Activated CD4-positive, alpha-beta T cell treated with anti-CD3 and anti-CD28 coated beads for 24 hours (primary cell): ENCODE measurements at regions not wholly inside any gene's neighbourhood (a gene's known extent, or its start where the extent isn't known, plus 50 kb on each side); places are given as distances from the start of the nearest gene placed in this dataset.
"Not testable (repeated sequence)": the region's sequence is repeated elsewhere in the genome, so short reads cannot be mapped to it uniquely, and the experiment has no call there.

Source experiments
- DNase-seq, 2 donors: peaks; one replicate each; pipeline ENCODE4 v3.0.0-alpha.2; 2020; ENCODE audit warnings: low read depth in 2 of 2

DNA sequence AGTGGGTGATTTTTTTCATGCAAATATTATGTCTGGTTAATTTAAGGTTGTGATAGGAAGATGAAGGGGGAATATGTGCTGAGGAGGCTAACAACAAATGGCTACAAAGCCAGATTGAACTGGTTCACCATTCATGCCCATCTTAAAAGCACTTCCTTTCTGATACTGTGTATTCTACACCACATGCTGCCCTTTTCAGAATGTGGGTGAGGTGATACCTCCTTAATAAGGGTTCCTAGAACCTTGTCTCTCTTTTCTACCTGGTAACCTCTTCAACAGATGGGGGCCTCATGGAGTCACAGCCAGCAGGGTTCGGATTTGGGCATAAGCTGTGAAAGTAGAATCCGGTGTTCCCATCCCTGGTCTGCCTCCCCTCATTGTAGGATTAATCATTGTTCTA is 1064.0 kb upstream of the SEMA6A start:
- DNase-seq = no peak

DNA sequence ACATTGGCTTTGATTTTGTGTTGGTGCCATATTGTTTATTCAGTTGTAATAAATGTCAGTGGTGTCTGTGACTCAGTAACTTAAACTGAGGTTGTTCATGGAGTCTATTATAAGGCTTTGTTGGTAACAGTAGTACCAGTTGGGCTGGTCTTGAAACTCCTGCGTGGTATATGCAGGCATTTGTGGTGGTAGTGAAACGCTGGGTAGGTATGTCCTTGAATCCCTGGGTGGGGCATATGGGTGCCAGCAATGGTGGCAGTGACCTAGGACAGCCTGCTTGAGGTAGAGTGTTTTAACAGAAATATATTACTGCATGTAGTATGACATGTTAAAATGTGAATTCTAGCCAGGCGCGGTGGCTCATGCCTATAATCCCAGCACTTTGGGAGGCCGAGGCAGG is 1058.5 kb upstream of the SEMA6A start:
- DNase-seq = no peak

GRCh38 chr5:117624201-117624600 is 1049.6 kb upstream of the SEMA6A start:
- DNase-seq = no peak

- DNase-seq = no peak
Measured at GRCh38 chr5:117623042-117623805, 1048.6 kb upstream of the SEMA6A start.

GRCh38 chr5:117621921-117622320 is 1047.3 kb upstream of the SEMA6A start:
- DNase-seq = no peak

DNA sequence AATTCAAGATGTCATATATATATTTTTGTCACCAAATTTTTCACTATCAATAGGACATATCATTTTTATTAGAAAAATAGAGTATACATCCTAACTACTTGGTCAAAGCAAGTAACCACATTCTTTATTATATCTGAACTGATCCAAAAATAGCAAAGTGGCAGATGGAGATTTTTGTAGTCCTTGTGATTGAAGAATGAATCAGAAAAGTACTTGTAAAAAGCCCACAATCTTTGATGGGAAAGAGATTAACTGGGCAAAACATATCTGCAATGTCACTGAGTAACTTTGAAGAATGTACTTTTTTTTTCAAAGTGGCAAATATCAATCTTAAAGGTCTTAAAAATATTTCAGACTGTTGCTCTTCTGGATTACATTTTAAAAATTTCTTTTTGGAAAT is 1040.6 kb upstream of the SEMA6A start:
- DNase-seq = no peak

- DNase-seq = no peak
Measured at GRCh38 chr5:117614408-117614807, 1039.8 kb upstream of the SEMA6A start.

DNA sequence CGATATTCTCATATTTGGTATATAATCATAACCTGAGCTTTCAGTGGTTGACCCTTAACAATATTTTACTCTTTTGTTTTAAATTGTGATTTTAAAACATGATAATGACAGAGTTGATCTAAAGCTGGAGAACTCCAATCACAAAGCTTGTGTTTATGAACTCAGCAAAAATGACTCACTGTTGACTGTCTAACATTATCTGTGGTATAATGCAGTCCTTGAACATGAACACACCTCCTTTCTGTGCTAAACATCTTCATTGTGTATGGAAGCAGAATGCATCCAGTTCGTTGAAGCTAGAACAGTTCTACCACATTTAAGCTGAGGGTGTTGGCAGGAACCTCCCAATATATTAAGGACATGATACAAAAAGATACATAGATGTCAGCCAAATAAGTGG is 1030.2 kb upstream of the SEMA6A start:
- DNase-seq = no peak

DNA sequence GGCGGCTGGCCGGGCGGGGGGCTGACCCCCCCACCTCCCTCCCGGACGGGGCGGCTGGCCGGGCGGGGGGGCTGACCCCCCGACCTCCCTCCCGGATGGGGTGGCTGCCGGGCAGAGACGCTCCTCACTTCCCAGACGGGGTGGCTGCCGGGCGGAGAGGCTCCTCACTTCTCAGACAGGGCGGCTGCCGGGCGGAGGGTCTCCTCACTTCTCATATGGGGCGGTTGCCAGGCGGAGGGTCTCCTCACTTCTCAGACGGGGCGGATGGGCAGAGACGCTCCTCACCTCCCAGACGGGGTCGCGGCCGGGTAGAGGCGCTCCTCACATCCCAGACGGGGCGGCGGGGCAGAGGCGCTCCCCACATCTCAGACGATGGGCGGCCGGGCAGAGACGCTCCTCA is 1025.2 kb upstream of the SEMA6A start:
- not testable (repeated sequence) for DNase-seq

DNA sequence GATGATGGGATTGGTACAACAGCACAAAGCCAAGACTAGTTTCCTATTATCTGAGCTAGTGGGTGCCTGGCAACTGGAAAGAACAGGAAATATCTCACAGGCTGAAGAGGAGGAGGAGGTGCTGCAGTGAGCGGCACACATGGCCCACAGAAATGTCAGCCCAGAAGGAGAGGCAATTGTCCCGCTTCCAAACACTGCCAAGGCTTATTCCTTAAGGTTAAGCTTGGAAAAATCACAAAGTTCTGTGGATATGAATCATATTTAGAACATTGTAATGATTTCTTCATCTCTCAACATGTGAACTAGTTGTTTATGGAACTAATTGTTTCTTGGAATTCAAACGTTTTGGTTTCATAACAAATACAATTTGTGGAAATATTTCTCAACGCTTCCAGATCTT is 1019.5 kb upstream of the SEMA6A start:
- DNase-seq = no peak

GRCh38 chr5:117590944-117591343 is 1016.3 kb upstream of the SEMA6A start:
- no peak for DNase-seq

DNA sequence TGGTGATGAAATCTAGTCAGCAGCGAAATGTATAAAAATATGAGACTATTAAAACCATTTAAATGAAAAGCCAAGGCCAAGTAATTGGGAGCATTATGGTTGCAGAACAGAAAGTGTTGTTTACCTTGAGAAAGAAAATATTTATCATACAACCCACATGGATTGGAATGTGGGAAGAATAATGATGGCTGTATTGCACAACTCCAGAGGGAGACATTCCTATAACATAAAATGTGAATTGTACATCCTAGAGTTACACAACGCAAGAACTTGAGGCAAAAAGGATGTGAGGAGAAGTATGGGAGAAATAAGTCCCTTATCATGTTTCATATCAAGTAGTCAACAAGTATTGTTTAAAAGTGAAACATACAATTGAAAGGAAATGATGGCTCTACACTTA is 1014.0 kb upstream of the SEMA6A start:
- DNase-seq = no peak

DNA sequence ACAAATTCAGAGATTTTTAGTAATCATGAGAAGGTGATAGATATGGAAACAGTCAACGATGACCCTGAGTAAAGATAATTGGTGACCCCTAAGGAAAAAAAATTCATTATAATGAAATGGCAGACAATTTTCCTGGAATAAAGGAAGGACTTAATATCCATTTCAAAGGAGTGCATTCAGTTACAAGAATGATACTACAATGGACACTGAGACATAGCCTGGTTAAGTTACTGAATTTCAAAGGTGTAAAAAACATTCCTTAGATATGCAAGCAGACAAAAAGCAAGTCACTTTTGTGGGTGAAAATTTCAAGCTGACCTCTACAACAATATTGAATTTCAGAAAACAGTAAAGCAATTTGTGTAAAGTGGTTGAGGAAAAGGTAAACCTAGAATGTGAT is 1012.5 kb upstream of the SEMA6A start:
- no peak for DNase-seq

DNA sequence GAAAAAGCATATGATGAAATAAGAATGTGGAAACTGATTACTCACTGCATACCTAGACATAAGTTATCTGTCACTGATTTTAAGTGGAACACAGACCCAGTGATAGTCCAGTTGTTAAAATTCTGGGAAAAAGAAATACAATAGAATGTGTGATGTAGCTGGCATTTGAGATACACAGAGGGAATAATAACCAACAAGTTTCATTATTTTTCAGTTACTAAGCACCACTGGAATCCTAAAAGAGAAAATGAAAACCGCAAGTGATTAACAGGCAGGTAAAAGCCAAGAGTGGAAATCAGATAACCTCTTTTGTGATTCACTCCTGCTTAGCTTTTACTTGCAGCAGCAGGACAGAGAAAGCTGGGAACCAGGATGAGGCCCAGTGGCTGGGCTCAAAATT is 994.0 kb upstream of the SEMA6A start:
- no peak for DNase-seq

GRCh38 chr5:117568126-117568525 is 993.5 kb upstream of the SEMA6A start:
- no peak for DNase-seq

GRCh38 chr5:117562647-117563046 is 988.0 kb upstream of the SEMA6A start:
- no peak for DNase-seq

DNA sequence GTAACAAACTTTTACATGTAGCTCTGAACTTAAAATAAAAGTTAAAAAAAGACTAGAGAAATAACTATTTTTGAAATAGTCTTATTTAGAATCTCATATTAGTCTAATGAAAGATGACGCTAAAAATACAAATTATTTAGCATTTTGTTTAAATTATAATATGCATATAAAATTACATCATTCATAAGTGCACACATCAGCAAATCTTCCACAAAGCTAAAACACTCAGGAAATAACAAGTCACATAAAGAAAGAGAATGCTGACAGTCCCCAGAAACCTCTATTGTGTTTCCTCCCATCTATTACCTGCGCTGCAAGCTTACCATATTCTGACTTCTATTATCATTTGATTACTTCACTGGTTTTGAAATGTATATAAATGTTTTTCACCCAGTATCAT is 986.9 kb upstream of the SEMA6A start:
- DNase-seq = no peak

GRCh38 chr5:117559005-117559844 is 984.6 kb upstream of the SEMA6A start:
- no peak for DNase-seq

- no peak for DNase-seq
Measured at GRCh38 chr5:117551236-117551635, 976.6 kb upstream of the SEMA6A start.

- DNase-seq = no peak
Measured at GRCh38 chr5:117547192-117547591, 972.6 kb upstream of the SEMA6A start.

GRCh38 chr5:117539692-117540091 is 965.1 kb upstream of the SEMA6A start:
- DNase-seq = no peak

DNA sequence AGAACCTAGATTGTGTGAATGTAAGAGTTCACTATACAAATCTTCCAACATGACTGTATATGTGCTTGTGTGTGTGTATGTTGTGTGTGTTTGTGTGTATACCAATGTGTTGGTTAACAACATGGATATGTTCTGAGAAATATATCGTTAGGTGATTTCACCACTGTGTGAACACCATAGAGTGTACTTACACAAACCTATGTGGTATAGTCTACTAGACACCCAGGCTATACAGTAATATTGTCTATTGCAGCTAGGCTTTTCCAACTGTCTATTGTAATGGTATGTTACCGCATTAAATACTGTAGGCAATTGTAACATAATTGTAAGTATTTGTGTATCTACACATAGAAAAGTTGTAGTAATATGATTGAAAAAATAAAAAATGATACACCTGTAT is 959.2 kb upstream of the SEMA6A start:
- no peak for DNase-seq

DNA sequence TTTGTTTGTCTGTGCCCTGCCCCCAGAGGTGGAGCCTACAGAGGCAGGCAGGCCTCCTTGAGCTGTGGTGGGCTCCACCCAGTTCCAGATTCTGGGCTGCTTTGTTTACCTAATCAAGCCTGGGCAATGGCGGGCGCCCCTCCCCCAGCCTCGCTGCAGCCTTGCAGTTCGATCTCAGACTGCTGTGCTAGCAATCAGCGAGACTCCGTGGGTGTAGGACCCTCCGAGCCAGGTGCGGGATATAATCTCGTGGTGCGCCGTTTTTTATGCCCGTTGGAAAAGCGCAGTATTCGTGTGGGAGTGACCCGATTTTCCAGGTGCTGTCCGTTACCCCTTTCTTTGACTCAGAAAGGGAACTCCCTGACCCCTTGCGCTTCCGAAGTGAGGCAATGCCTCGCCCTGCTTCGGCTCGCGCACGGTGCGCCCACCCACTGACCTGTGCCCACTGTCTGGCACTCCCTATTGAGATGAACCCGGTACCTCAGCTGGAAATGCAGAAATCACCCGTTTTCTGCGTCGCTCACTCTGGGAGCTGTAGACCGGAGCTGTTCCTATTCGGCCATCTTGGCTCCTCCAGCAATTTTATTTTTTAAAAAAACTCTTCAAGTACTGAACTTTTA is 958.5 kb upstream of the SEMA6A start:
- not testable (repeated sequence) for DNase-seq
